CD4-positive, alpha-beta T cell treated with Interleukin-17A for 4 hours (primary cell): ENCODE measurements at regions not wholly inside any gene's neighbourhood (a gene's known extent, or its start where the extent isn't known, plus 50 kb on each side); places are given as distances from the start of the nearest gene placed in this dataset.
"Not testable (repeated sequence)": the region's sequence is repeated elsewhere in the genome, so short reads cannot be mapped to it uniquely, and the experiment has no call there.

Experiments
- DNase-seq: peaks from one replicate; pipeline ENCODE4 v3.0.0-alpha.2; 2020; ENCODE audit warnings: mixed read lengths

GRCh38 chr7:65519751-65520150, 146.1 kb downstream of the ZNF92 start:
- DNase-seq: not testable (repeated sequence)

DNA sequence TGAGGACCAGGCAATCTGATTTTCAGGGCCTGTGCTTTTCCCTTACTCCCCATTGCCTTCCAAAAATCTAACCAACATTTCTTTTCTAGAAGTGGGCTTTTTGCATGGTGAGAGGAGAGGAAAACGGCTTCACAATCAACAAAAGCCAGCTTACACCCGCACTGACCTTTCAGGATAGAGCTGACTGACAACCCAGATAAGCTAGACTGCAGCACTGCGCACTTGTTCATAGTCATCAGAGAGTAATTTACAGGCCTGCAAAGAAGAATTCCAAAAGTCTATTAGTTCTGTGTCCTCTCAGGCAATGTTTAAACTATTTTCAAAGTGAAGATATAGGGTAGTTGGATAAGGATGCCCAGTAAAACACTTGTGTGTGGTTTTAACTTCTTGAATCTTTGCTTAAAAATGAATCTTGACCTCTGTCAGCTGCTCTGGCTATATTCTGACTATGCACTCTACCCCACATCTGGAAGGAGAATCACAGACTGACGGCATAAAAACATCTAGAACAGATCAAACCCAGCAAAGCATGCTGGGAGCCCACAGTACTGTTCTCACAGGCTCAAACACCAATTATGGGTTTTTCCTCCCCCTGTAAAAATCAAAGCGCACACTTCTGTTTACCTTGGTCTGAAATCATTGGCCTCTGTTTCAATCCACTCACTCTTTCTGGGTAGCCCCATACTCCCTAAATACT, 172.0 kb downstream of the ZNF92 start:
- not testable (repeated sequence) for DNase-seq

- DNase-seq: not testable (repeated sequence)
Observed at GRCh38 chr7:65549589-65550443, 176.2 kb downstream of the ZNF92 start.

GRCh38 chr7:65550444-65550809, 176.8 kb downstream of the ZNF92 start:
- DNase-seq: not testable (repeated sequence)

- DNase-seq: not testable (repeated sequence)
Observed at GRCh38 chr7:65551042-65551441, 177.4 kb downstream of the ZNF92 start.

DNA sequence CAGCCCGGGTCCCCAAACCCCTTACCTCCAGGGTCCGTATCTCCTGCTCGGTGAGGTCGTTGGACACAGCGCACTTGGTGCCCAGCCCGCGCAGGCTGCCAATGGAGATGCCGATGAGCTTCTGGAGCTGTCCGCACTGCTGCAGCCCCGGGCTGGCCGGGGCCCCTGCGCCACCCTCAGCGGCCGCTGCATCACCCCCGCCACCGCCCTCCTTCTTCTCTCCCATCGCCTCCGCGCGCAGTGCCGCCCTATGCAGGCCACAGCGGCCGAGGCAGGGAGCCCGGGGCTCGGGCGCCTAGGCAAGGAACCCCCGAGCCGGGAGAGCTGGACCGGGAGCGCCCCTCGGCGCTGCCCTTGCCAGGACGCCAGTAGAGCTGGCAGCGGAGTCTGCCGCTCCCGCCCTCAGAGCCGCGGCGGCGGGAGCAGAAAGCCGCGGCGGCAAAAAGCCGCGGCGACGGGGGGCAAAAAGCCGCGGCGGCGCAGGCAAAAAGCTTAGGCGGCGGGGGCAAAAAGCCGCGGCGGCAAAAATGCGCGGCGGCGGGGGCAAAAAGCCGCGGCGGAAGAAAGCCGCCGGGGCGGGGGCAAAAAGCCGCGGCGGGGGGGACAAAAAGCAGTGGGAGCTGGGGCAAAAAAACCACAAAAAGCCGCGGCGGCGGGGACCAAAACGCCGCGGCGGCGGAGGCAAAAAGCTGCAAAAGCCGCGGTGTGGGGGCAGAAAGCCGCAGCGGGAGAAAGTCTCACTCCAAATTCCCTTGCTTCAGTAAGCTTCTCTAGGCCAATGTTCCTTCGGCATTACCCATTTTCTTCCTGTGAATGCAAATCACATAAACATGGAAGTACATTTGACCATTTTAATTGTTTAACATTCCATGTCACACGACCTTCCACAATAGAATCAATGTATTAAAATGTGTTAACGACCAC, 181.2 kb downstream of the ZNF92 start:
- DNase-seq: not testable (repeated sequence)

- not testable (repeated sequence) for DNase-seq
Observed at GRCh38 chr7:65558584-65558983, 184.9 kb downstream of the ZNF92 start.

- DNase-seq: not testable (repeated sequence)
Observed at GRCh38 chr7:65561786-65562372, 188.2 kb downstream of the ZNF92 start.

- DNase-seq: not testable (repeated sequence)
Observed at GRCh38 chr7:65562522-65562921, 188.9 kb downstream of the ZNF92 start.

DNA sequence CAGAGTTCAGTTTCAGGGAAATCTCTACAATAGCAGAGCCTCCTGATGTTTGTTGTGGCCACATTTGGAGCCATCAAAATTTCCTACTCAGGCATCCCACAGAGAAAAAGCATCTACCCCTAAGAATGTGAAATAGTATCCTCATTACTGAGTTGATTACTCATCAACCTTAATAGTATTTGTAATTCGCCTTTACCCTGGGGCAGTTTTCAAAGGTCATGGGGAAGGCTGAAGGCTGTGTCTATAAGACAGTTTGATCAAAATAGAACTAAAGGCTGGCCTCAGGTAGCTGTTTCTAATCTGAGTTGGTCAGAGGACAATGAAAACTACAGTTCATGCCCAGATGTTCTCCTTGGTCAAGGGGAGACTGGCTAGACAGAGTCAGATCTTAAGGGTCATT, 189.7 kb downstream of the ZNF92 start:
- DNase-seq: not testable (repeated sequence)

DNA sequence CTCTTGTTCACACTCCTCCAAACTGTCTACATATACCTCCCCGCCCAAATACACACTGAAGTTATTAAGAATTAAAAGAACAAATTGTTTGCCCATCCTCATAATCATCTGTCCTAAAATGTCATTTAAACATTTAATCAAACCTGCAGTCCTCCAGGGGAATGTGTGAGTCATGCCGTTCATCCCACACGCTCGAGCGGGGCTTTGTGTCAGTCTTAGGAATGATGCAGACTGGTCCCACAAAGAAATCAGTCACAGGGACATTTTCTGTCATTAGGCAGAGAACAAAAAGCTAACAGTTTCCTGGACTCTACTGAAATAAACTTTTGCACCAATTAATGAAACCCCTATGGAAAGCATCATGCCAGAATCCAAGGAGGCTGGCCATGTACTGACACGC, 194.6 kb downstream of the ZNF92 start:
- DNase-seq: not testable (repeated sequence)

DNA sequence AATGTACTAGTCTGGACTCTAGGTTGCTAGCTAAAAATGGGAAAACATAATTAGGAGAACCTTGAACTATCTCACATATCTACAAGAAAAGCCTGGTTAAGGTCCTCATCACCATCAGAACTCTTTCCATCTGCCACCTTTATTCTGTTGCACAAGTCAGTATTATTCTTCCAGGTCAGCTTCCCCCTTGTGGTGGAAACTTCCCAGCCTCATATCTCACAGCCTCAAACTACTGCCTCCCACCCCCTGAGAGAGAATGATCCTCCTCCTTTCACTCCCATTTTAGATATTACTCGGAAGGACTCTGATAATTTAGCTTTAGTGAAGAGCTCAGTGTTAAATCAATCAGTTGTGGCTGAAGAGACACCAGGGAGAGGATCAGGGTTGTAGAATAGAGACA, 197.3 kb downstream of the ZNF92 start:
- DNase-seq: not testable (repeated sequence)

- DNase-seq: not testable (repeated sequence)
Observed at GRCh38 chr7:65572581-65572980, 198.9 kb downstream of the ZNF92 start.

- not testable (repeated sequence) for DNase-seq
Observed at GRCh38 chr7:65576370-65576769, 202.7 kb downstream of the ZNF92 start.

- not testable (repeated sequence) for DNase-seq
Observed at GRCh38 chr7:65582518-65583119, 209.0 kb downstream of the ZNF92 start.

GRCh38 chr7:65602495-65602894, 228.8 kb downstream of the ZNF92 start:
- not testable (repeated sequence) for DNase-seq

DNA sequence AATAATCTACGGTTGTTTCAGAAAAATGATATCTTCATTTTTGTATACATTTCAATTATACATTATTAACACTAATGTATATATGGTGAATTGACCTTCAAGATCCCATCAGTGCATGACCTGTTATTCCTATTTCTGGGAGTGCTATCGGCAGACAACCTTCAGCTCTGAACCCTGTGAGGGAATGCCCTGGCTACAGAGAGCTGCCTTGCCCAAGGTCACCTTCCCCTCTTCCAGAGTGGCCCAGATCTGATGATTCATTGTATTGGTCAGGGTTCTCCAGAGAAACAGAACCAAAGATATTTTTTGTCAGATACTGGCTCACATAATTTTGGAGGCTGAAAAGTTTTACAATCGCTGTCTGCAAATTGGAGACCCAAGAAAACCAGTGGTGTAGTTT, 235.5 kb downstream of the ZNF92 start:
- DNase-seq: no peak

DNA sequence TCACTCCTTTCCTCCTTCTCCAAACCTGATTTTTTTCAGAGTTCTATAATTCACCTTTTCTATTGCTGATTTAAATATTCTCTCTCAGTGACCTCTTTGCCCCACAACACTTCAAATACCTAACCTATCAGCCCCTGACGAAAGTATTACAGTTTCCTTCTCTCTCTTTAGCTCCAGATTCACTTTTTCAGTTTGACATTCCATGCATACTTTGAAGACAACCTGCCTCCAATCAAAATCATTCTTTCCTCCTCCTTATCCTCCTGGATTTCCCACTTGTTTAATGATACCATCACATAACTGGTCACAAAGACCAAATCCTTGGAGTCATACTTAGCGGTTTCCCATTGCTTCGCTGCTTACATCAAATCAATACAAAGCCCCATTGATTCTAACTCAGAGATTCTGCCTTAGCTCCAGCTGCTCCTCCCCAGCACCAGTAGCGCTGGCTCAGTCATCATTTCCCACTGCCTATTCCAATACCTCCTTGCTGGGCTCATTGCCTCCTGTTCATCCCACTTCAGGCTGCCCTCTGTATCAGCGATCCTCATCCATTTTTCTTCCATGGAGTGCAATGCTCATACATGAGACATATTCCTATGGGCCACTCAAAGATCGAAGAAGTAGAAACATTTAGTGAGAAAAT, 240.1 kb downstream of the ZNF92 start:
- DNase-seq: not testable (repeated sequence)

DNA sequence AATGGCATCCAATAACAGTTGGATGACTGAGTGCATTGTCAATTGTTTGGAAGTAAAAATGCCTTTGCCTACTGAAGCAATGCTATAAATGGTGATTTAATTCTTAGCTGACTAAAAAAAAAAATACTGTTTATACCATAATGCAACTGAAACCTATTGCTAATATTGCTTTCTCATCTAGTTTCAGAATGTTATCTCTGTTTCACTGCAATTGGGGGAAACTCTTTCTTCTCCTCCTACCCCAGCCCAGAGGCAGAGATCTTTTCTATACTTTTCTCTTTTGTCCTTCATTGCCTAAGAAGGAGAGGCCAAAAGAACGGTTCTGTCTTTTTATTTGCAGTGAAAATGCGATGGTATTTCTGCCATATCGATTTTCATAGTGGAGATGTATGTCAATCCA, 242.5 kb downstream of the ZNF92 start:
- DNase-seq: not testable (repeated sequence)

- DNase-seq: not testable (repeated sequence)
Observed at GRCh38 chr7:65620216-65620615, 246.6 kb downstream of the ZNF92 start.

DNA sequence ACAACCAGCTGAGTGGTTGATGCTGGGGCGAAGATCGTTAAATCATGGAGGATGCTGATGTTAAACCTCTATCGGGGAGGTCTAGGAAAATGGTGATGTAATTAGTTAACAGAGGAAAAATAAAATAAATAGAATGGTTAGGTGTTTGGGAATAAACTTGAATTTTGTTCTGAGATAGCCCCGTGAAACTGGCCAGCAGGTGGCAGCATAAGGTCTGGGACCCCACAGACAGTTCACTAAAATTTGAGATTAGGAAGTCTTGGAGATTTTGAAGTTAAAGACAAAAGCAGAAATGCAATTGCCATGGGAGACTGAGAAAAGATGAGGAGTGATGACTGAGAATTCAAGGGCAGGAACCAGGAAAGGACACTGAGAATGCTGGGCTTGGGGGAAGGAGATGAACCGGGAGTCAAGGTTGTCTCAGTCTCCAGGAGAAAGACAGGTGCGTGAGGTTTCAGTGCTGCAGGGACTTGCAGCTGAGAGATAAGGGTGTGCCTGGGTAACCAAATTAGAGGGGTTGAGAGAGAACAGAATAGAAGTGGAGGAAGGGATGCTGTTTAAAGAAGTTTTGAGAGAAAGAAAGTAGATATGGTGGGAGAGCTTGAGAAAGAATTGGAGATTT, 248.0 kb downstream of the ZNF92 start:
- DNase-seq: peak; percentile 2
